PC-9 (cell line): ENCODE measurements at regions not wholly inside any gene's neighbourhood (a gene's known extent, or its start where the extent isn't known, plus 50 kb on each side); places are given as distances from the start of the nearest gene placed in this dataset.

ENCODE experiments used
- BruUV-seq: library from RNA; stranded (reverse); fragments of 400-500 nt; replicated peaks from 2 replicates; lab custom pipeline; 2021; lab: Mats Ljungman, UMichigan
- CTCF ChIA-PET: fragments of 300-600 bp; sonication (Branson Sonifier 250); formaldehyde crosslinking; loops from one replicate; lab custom pipeline; 2022; ENCODE audit warnings: antibody characterized with exemption; lab: Charles Lee
- POLR2A ChIA-PET: fragments of 300-600 bp; sonication (Branson Sonifier 250); formaldehyde crosslinking; loops from one replicate; lab custom pipeline; 2022; ENCODE audit warnings: antibody characterized with exemption; ENCODE audit not compliant: unreplicated experiment; lab: Charles Lee
- DNase-seq, 2 experiments: peaks; one replicate each; pipeline versions ENCODE4 v3.0.0 to v3.0.0-alpha.2; 2015 to 2022; ENCODE audit warnings: mixed read lengths in 1 of 2
- H2AFZ ChIP-seq: fragments of 200-600 bp; sonication (generic); 2 replicates; pipeline ENCODE4 v1.8.1; 2017; ENCODE audit warnings: antibody characterized with exemption
- H3F3A ChIP-seq: fragments of 200-600 bp; sonication (generic); 2 replicates; pipeline ENCODE4 v1.8.1; 2017; ENCODE audit warnings: antibody characterized with exemption, mild to moderate bottlenecking, low read depth; ENCODE audit not compliant: insufficient read depth
- H3K27ac ChIP-seq: fragments of 200-600 bp; sonication (generic); 2 replicates; pipeline ENCODE4 v1.6.1; 2016; ENCODE audit warnings: mixed run types
- H3K27me3 ChIP-seq: fragments of 200-600 bp; sonication (generic); 2 replicates; pipeline ENCODE4 v1.6.1; 2016; ENCODE audit warnings: low read depth, mixed run types; ENCODE audit not compliant: insufficient read depth
- H3K36me3 ChIP-seq: fragments of 200-600 bp; sonication (generic); 2 replicates; pipeline ENCODE4 v1.6.1; 2016; ENCODE audit warnings: low read depth, mixed run types
- H3K4me1 ChIP-seq: fragments of 200-600 bp; sonication (generic); replicated peaks from 2 replicates; pipeline ENCODE4 v1.6.1; 2016; ENCODE audit warnings: mixed run types; ENCODE audit not compliant: insufficient read depth
- H3K4me2 ChIP-seq: fragments of 200-600 bp; sonication (generic); 2 replicates; pipeline ENCODE4 v1.6.1; 2017; ENCODE audit warnings: mixed run types
- H3K4me3 ChIP-seq: fragments of 200-600 bp; sonication (generic); 2 replicates; pipeline ENCODE4 v1.6.1; 2016; ENCODE audit warnings: mixed run types
- H3K79me2 ChIP-seq: fragments of 200-600 bp; sonication (generic); 2 replicates; pipeline ENCODE4 v1.6.1; 2017; ENCODE audit warnings: low read depth, mixed run types
- H3K9me2 ChIP-seq: fragments of 200-600 bp; sonication (generic); 2 replicates; pipeline ENCODE4 v1.8.1; 2017; ENCODE audit warnings: mild to moderate bottlenecking; ENCODE audit not compliant: insufficient read depth
- H3K9me3 ChIP-seq: fragments of 200-600 bp; sonication (generic); 2 replicates; pipeline ENCODE4 v1.8.1; 2016; ENCODE audit warnings: low read depth; ENCODE audit not compliant: insufficient read depth
- H4K20me1 ChIP-seq: fragments of 200-600 bp; sonication (generic); 2 replicates; pipeline ENCODE4 v1.8.1; 2017; ENCODE audit not compliant: insufficient read depth
- EZH2 ChIP-seq: fragments of 200-600 bp; sonication (generic); IDR thresholded peaks from 2 replicates; pipeline ENCODE4 v1.8.0; 2017; ENCODE audit warnings: antibody characterized with exemption, low read depth
- intact Hi-C: fragments of 100-400 bp; cut with micrococcal nuclease; formaldehyde crosslinking; loops from one replicate; pipeline ENCODE4 v1.10.0; 2022; ENCODE audit not compliant: unreplicated experiment
- TF ChIP-seq, protein P1 (sequence below): fragments of 200-600 bp; sonication (generic); conservative IDR thresholded peaks from 2 replicates; pipeline ENCODE4 v1.6.1; 2017; ENCODE audit warnings: mixed run types, antibody characterized with exemption, mild to moderate bottlenecking, moderate library complexity

DNA sequence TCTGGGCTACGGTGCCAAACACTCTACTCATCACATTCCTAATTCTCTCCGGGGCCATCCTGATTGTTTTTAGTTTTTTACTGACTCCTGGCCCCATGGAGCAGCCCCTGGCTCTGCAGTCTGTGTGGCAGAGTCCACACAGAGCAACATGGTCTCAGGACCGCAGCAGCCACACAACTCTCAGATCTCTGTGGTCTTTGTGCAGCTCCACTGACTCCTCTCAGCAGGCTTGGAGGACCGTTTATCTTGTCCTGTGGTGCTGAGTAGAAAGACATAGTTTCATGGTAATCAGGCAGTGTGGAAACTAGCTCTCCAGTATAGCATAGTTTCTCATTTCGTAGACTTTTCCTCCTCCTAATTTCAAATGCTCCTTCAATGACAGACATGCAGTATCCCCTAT is 168.4 kb downstream of the EDN1 start:
- ChIA-PET CTCF (no interaction called here), POLR2A (no interaction called here)
- H3K79me2 ChIP-seq, result no peaks in the 10 kb centered on the region
- TF ChIP-seq EZH2, result no peak
- H2AFZ ChIP-seq, result no peak overlapping the region
- H3K36me3 ChIP-seq, result no peaks in the 10 kb centered on the region
- intact Hi-C loops, result no loop called here
- H3F3A ChIP-seq, result no peaks in the 10 kb centered on the region
- peaks cover 6% of the 10 kb centered on the region; the same call in 1 of the 2 replicates for H3K9me3 ChIP-seq
- BruUV-seq, result no TSS peak
- H3K27me3 ChIP-seq, result no peaks in the 10 kb centered on the region
- no peak overlapping the region for H3K4me3 ChIP-seq
- H3K9me2 ChIP-seq, result no peaks in the 10 kb centered on the region; the same call in 1 of the 2 replicates
- no peak overlapping the region for H3K27ac ChIP-seq
- DNase-seq, result no peak
- no peaks in the 10 kb centered on the region for H3K4me1 ChIP-seq
- H4K20me1 ChIP-seq, result no peaks in the 10 kb centered on the region
- no peak overlapping the region for H3K4me2 ChIP-seq

DNA sequence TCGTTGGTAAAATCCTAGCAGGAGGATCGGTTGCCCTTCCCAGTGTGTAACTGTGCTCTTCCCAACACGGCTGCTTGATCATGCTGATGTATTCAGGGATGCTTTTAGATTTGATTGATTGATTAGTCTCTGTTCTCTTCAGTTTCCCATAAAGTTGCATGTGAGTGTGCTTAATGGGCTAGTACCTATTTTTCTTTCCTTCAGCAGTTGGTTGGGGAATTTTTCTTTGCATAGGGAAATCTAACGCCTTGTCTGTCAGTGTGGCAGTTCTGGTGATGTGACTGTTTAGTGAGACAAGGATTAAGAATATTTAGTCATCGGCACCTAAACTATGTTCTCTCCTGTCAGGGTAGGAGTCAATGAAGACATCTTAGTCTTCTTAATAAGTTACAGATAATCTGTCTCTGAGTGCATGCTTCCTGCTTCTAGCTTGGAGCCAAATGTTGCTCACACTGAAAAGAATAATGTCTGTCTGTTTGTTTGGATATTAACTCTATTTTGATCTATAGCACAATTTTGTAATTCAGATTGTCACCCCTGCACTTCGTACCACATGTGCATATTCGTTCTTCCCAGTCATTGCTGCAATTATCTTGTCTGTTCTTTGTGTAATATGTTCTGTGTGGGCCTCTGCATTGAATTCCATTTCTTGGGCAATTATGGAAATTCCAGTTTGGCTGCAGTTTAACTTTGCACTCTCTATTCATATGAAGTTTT is 169.9 kb downstream of the EDN1 start:
- POLR2A ChIA-PET, result no interaction called here
- intact Hi-C loops, result no loop called here

DNA sequence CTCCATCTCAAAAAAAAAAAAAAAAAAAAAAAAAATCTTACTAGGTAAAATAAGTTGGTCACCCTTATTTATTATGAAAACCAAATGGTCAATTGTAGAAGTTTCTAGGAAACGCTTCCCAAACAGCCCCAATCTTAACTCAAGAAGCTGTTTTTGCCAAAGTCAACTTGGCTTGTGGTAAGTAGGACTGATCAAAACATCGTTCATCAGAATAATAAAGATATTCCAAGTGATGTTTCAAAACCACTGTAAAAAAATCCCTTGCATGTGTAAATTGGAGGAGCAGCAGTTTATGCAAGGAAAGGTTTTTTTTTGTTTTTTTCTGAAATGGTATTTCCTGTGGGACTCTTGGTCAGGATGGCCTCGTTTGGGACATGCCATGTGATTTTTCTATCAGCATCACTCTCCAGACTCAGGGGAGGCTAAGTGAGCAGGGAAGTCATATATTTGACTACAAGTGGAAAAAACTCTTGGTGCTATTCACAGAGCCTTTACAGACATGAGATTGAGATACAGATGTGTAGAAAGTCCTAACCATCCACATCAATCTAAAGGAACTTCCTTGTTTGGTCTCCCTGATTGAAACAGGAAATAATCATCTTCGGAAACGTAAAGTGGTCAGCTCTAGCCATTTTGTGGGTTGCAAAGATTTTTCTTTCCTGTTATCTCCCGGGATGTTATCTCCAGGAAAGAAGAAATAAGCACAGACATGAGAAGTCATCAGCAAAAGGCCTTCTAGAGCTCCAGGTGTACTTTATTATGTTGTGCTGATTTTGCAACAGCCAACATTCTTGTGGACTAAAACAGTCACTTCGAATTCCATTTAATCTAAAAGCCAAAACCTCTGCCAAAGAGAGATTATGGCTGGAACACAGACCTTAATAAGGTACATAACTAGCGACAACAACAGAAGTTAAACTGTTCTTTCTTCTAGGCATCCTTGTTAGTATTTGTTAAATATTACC is 177.8 kb downstream of the EDN1 start:
- no TSS peak for BruUV-seq
- Histone ChIP-seq H3K27me3 (no peaks in the 10 kb centered on the region), H3K79me2 (no peaks in the 10 kb centered on the region), H3K4me3 (no peak overlapping the region), H4K20me1 (no peaks in the 10 kb centered on the region), H2AFZ (no peak overlapping the region; the same call in 1 of the 2 replicates), H3K4me1 (no peaks in the 10 kb centered on the region), H3F3A (peaks cover 5% of the 10 kb centered on the region; the same call in 1 of the 2 replicates), H3K27ac (no peak overlapping the region), H3K4me2 (no peak overlapping the region), H3K9me2 (0 out of 2 replicates have a peak, but pooled peaks cover 5% of the 10 kb centered on the region), H3K9me3 (no peaks in the 10 kb centered on the region), H3K36me3 (no peaks in the 10 kb centered on the region)
- ChIA-PET CTCF (no interaction called here), POLR2A (no interaction called here)
- no peak for DNase-seq
- no peak for TF ChIP-seq EZH2
- TF ChIP-seq, protein P1, sequence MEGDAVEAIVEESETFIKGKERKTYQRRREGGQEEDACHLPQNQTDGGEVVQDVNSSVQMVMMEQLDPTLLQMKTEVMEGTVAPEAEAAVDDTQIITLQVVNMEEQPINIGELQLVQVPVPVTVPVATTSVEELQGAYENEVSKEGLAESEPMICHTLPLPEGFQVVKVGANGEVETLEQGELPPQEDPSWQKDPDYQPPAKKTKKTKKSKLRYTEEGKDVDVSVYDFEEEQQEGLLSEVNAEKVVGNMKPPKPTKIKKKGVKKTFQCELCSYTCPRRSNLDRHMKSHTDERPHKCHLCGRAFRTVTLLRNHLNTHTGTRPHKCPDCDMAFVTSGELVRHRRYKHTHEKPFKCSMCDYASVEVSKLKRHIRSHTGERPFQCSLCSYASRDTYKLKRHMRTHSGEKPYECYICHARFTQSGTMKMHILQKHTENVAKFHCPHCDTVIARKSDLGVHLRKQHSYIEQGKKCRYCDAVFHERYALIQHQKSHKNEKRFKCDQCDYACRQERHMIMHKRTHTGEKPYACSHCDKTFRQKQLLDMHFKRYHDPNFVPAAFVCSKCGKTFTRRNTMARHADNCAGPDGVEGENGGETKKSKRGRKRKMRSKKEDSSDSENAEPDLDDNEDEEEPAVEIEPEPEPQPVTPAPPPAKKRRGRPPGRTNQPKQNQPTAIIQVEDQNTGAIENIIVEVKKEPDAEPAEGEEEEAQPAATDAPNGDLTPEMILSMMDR, result no peak
- intact Hi-C loops, result no loop called here

More for the DNA sequence above, 169.9 kb downstream of the EDN1 start:
- Histone ChIP-seq H3K27me3 (no peaks in the 10 kb centered on the region), H3K4me1 (no peaks in the 10 kb centered on the region), H2AFZ (no peak overlapping the region), H3K36me3 (no peaks in the 10 kb centered on the region), H3K9me2 (no peaks in the 10 kb centered on the region; the same call in 1 of the 2 replicates), H3K79me2 (no peaks in the 10 kb centered on the region), H3K4me2 (no peak overlapping the region), H3F3A (no peaks in the 10 kb centered on the region), H3K27ac (no peak overlapping the region), H3K4me3 (no peak overlapping the region), H4K20me1 (no peaks in the 10 kb centered on the region), H3K9me3 (no peaks in the 10 kb centered on the region)
- CTCF ChIA-PET, result no interaction called here
- TF ChIP-seq, protein P1, result no peak
- TF ChIP-seq EZH2, result no peak
- no peak for DNase-seq
- BruUV-seq, result no TSS peak
